ENCODE measurements at regions not wholly inside any gene's neighbourhood (a gene's known extent, or its start where the extent isn't known, plus 50 kb on each side); places are given as distances from the start of the nearest gene placed in this dataset.

GRCh38 chr14:40806471-40806870 is 800.2 kb upstream of the LRFN5 start:
- ATAC-seq (no peak), DNase-seq (ENCODE audit: low read depth, low spot score) (no peak)
- CTCF ChIA-PET: no interaction called here
- Histone ChIP-seq H3K36me3 (ENCODE audit: control insufficient read depth in 1 of 2, insufficient read depth in 2 of 2, low read length in 2 of 2) (no peaks in the 10 kb centered on the region), H3K4me1 (ENCODE audit: control insufficient read depth in 1 of 2, insufficient read depth in 2 of 2, low read length in 2 of 2) (no peaks in the 10 kb centered on the region), H3K9me2 (ENCODE audit: insufficient read depth) (no peaks in the 10 kb centered on the region), H3K9me3 (ENCODE audit: control insufficient read depth in 1 of 2, insufficient read depth in 1 of 2, low read depth in 1 of 2, low read length in 2 of 2) (no peaks in the 10 kb centered on the region; a peak in 1 of 4 replicates), H3K9ac (ENCODE audit: low read length) (no peak overlapping the region), H3K27me3 (ENCODE audit: insufficient read depth, low read length) (no peaks in the 10 kb centered on the region), H3K27ac (ENCODE audit: low read depth, low read length) (no peak overlapping the region), H4K20me1 (ENCODE audit: insufficient read depth) (no peaks in the 10 kb centered on the region), H3K79me2 (ENCODE audit: insufficient read depth, low read length) (no peaks in the 10 kb centered on the region), H3K4me3 (replicated peaks in 1 of 2; ENCODE audit: low read depth in 1 of 2, low read length in 2 of 2) (no peak overlapping the region), H2AFZ (ENCODE audit: low read depth, low read length, poor library complexity, severe bottlenecking) (no peak overlapping the region), H3K4me2 (ENCODE audit: low read length) (no peak overlapping the region)
- intact Hi-C loops (cut with micrococcal nuclease): no loop called here
- BruUV-seq (replicated peaks): no TSS peak
- POLR2A ChIA-PET: no interaction called here
- RAD21 ChIA-PET (ENCODE audit: low non-redundant PET in 1 of 2, low total read pairs in 2 of 2, uncharacterized antibody in 2 of 2, unreplicated experiment in 2 of 2): no interaction called here
- TF ChIP-seq SIN3A (IDR thresholded peaks at IDR 0.05; ENCODE audit: low read depth): no peak
- TF ChIP-seq POLR2A (IDR thresholded peaks at IDR 0.05; ENCODE audit: borderline replicate concordance, extremely low read depth, insufficient read depth, insufficient read length): no peak
- no peak for TF ChIP-seq REST (IDR thresholded peaks at IDR 0.05; ENCODE audit: low read depth)
- TF ChIP-seq SP1 (IDR thresholded peaks at IDR 0.05; ENCODE audit: low read depth): no peak

DNA sequence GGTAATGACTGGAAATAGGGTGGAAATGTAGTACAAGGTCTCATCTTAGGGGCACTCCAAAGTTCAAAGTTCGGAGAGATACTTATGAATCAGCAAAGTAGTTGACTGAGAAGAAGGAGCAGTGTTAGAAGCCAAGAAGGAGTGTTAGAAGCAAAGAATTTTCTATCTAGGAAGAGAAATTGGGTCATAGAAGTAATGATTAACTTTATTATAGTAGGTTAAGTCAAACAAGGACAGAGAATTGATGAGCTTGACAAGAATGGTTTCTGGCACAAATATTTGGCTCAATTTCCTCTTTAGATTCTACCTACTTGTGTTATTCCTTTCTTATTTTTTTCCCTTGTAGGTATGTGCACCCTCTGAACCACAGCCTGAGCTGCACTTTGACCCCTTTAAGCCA is 810.5 kb upstream of the LRFN5 start:
- ATAC-seq: no peak
- no peak overlapping the region for H3K4me3 ChIP-seq (replicated peaks in 1 of 2; ENCODE audit: low read depth in 1 of 2, low read length in 2 of 2)
- H3K27me3 ChIP-seq (ENCODE audit: insufficient read depth, low read length): no peaks in the 10 kb centered on the region
- no peaks in the 10 kb centered on the region for H4K20me1 ChIP-seq (ENCODE audit: insufficient read depth)
- H3K9me2 ChIP-seq (ENCODE audit: insufficient read depth): no peaks in the 10 kb centered on the region
- no peak overlapping the region for H3K9ac ChIP-seq (ENCODE audit: low read length)
- CTCF ChIA-PET: no interaction called here
- POLR2A ChIA-PET: no interaction called here
- no peak for DNase-seq (ENCODE audit: low read depth, low spot score)
- RAD21 ChIA-PET (ENCODE audit: low non-redundant PET in 1 of 2, low total read pairs in 2 of 2, uncharacterized antibody in 2 of 2, unreplicated experiment in 2 of 2): no interaction called here
- BruUV-seq (replicated peaks): no TSS peak
- H3K79me2 ChIP-seq (ENCODE audit: insufficient read depth, low read length): no peaks in the 10 kb centered on the region
- no peak overlapping the region for H3K27ac ChIP-seq (ENCODE audit: low read depth, low read length)
- peaks cover 0 to 4% of the 10 kb centered on the region in 2 experiments; a peak in 1 of 4 replicates for H3K9me3 ChIP-seq (ENCODE audit: control insufficient read depth in 1 of 2, insufficient read depth in 1 of 2, low read depth in 1 of 2, low read length in 2 of 2)
- no peaks in the 10 kb centered on the region for H3K4me1 ChIP-seq (ENCODE audit: control insufficient read depth in 1 of 2, insufficient read depth in 2 of 2, low read length in 2 of 2)
- TF ChIP-seq POLR2A (IDR thresholded peaks at IDR 0.05; ENCODE audit: borderline replicate concordance, extremely low read depth, insufficient read depth, insufficient read length) (no peak), SIN3A (IDR thresholded peaks at IDR 0.05; ENCODE audit: low read depth) (no peak), EGR1 (IDR thresholded peaks at IDR 0.05; ENCODE audit: low read depth) (no peak), RAD21 (IDR thresholded peaks at IDR 0.05; ENCODE audit: low read depth) (no peak), SRF (IDR thresholded peaks at IDR 0.05; ENCODE audit: low read depth) (no peak), POLR2AphosphoS5 (IDR thresholded peaks at IDR 0.05; ENCODE audit: low read depth, low read length) (no peak), SP1 (IDR thresholded peaks at IDR 0.05; ENCODE audit: low read depth) (no peak), EZH2phosphoT487 (IDR thresholded peaks at IDR 0.05; ENCODE audit: borderline replicate concordance) (no peak)
- TF ChIP-seq, protein P1, sequence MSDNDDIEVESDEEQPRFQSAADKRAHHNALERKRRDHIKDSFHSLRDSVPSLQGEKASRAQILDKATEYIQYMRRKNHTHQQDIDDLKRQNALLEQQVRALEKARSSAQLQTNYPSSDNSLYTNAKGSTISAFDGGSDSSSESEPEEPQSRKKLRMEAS (IDR thresholded peaks at IDR 0.05): no peak
- TF ChIP-seq, protein P2, sequence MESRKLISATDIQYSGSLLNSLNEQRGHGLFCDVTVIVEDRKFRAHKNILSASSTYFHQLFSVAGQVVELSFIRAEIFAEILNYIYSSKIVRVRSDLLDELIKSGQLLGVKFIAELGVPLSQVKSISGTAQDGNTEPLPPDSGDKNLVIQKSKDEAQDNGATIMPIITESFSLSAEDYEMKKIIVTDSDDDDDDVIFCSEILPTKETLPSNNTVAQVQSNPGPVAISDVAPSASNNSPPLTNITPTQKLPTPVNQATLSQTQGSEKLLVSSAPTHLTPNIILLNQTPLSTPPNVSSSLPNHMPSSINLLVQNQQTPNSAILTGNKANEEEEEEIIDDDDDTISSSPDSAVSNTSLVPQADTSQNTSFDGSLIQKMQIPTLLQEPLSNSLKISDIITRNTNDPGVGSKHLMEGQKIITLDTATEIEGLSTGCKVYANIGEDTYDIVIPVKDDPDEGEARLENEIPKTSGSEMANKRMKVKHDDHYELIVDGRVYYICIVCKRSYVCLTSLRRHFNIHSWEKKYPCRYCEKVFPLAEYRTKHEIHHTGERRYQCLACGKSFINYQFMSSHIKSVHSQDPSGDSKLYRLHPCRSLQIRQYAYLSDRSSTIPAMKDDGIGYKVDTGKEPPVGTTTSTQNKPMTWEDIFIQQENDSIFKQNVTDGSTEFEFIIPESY (IDR thresholded peaks at IDR 0.05; ENCODE audit: extremely low read depth, insufficient replicate concordance, low read length): no peak
- no peaks in the 10 kb centered on the region; a peak in 1 of 4 replicates for H3K36me3 ChIP-seq (ENCODE audit: control insufficient read depth in 1 of 2, insufficient read depth in 2 of 2, low read length in 2 of 2)
- intact Hi-C loops (cut with micrococcal nuclease): no loop called here
- H3K4me2 ChIP-seq (ENCODE audit: low read length): no peak overlapping the region
- no peak overlapping the region for H2AFZ ChIP-seq (ENCODE audit: low read depth, low read length, poor library complexity, severe bottlenecking)
